H9 (cell line): ENCODE measurements at regions not wholly inside any gene's neighbourhood (a gene's known extent, or its start where the extent isn't known, plus 50 kb on each side); places are given as distances from the start of the nearest gene placed in this dataset.

Experiments used
- DNase-seq: peaks from one replicate; pipeline ENCODE4 v3.0.0-alpha.2; 2017
- H2AFZ ChIP-seq: one replicate; pipeline ENCODE4 v1.6.1; 2013; ENCODE audit warnings: mild to moderate bottlenecking, low read length, control low read depth, moderate library complexity
- H2AK5ac ChIP-seq: 2 replicates; pipeline ENCODE4 v1.6.1; 2013; ENCODE audit warnings: low read length, control low read depth, mixed read lengths; ENCODE audit not compliant: insufficient read length
- H2BK120ac ChIP-seq: one replicate; pipeline ENCODE4 v1.6.1; 2013; ENCODE audit warnings: low read depth, mild to moderate bottlenecking, low read length, control low read depth, inconsistent platforms; ENCODE audit not compliant: poor library complexity, severe bottlenecking
- H2BK12ac ChIP-seq: 2 replicates; pipeline ENCODE4 v1.6.1; 2013; ENCODE audit warnings: low read length, control low read depth, mixed read lengths, low read depth; ENCODE audit not compliant: insufficient read length
- H2BK15ac ChIP-seq: 2 replicates; pipeline ENCODE4 v1.6.1; 2013; ENCODE audit warnings: low read depth, low read length, control low read depth
- H2BK20ac ChIP-seq: one replicate; pipeline ENCODE4 v1.6.1; 2013; ENCODE audit warnings: low read depth, mild to moderate bottlenecking, low read length, control low read depth, inconsistent platforms; ENCODE audit not compliant: poor library complexity, severe bottlenecking
- H2BK5ac ChIP-seq: 2 replicates; pipeline ENCODE4 v1.6.1; 2013; ENCODE audit warnings: low read length, control low read depth, mixed read lengths; ENCODE audit not compliant: insufficient read length
- H3K14ac ChIP-seq: 2 replicates; pipeline ENCODE4 v1.6.1; 2013; ENCODE audit warnings: low read length, control low read depth; ENCODE audit not compliant: insufficient read depth
- H3K18ac ChIP-seq: 2 replicates; pipeline ENCODE4 v1.6.1; 2013; ENCODE audit warnings: low read depth, mild to moderate bottlenecking, mixed read lengths, low read length, control low read depth; ENCODE audit not compliant: insufficient read length
- H3K23ac ChIP-seq: 2 replicates; pipeline ENCODE4 v1.6.1; 2013; ENCODE audit warnings: low read length, control low read depth, mixed read lengths, low read depth; ENCODE audit not compliant: insufficient read length
- H3K23me2 ChIP-seq: 2 replicates; pipeline ENCODE4 v1.6.1; 2013; ENCODE audit warnings: low read depth, mild to moderate bottlenecking, mixed read lengths, low read length, control low read depth; ENCODE audit not compliant: insufficient read length, poor library complexity, severe bottlenecking
- H3K27ac ChIP-seq: 2 replicates; pipeline ENCODE4 v1.5.1; 2013; ENCODE audit warnings: low read length, control low read depth, mixed read lengths, low read depth; ENCODE audit not compliant: insufficient read length
- H3K27me3 ChIP-seq: 2 replicates; pipeline ENCODE4 v1.6.1; 2013; ENCODE audit warnings: low read length, control low read depth, inconsistent platforms; ENCODE audit not compliant: insufficient read depth
- H3K4ac ChIP-seq: 2 replicates; pipeline ENCODE4 v1.6.1; 2013; ENCODE audit warnings: low read depth, mild to moderate bottlenecking, control low read depth, inconsistent platforms, low read length, moderate library complexity
- H3K4me1 ChIP-seq: 2 replicates; pipeline ENCODE4 v1.6.1; 2013; ENCODE audit warnings: low read length, control low read depth, inconsistent platforms; ENCODE audit not compliant: insufficient read depth
- H3K4me2 ChIP-seq: 2 replicates; pipeline ENCODE4 v1.6.1; 2013; ENCODE audit warnings: low read length, control low read depth, mixed read lengths; ENCODE audit not compliant: insufficient read length, insufficient read depth
- H3K56ac ChIP-seq: 2 replicates; pipeline ENCODE4 v1.6.1; 2013; ENCODE audit warnings: low read depth, mild to moderate bottlenecking, mixed read lengths, low read length, control low read depth; ENCODE audit not compliant: insufficient read length
- H3K79me1 ChIP-seq: 2 replicates; pipeline ENCODE4 v1.6.1; 2013; ENCODE audit warnings: low read depth, mild to moderate bottlenecking, moderate library complexity, low read length, control low read depth, inconsistent platforms; ENCODE audit not compliant: insufficient read depth, poor library complexity, severe bottlenecking
- H3K79me2 ChIP-seq: 2 replicates; pipeline ENCODE4 v1.6.1; 2013; ENCODE audit warnings: low read length, control low read depth, inconsistent platforms; ENCODE audit not compliant: insufficient read depth
- H3K9ac ChIP-seq: 2 replicates; pipeline ENCODE4 v1.6.1; 2013; ENCODE audit warnings: low read length, control low read depth, mixed read lengths; ENCODE audit not compliant: insufficient read length; ENCODE audit errors: extremely low read depth
- H3K9me3 ChIP-seq: one replicate; pipeline ENCODE4 v1.6.1; 2013; ENCODE audit warnings: low read depth, low read length, inconsistent platforms; ENCODE audit not compliant: control insufficient read depth
- H3T11ph ChIP-seq: one replicate; pipeline ENCODE4 v1.6.1; 2013; ENCODE audit warnings: mild to moderate bottlenecking, low read length, control low read depth, inconsistent platforms
- H4K20me1 ChIP-seq: one replicate; pipeline ENCODE4 v1.6.1; 2013; ENCODE audit not compliant: control insufficient read depth, insufficient read length, insufficient read depth
- H4K5ac ChIP-seq: 2 replicates; pipeline ENCODE4 v1.6.1; 2013; ENCODE audit warnings: low read depth, mild to moderate bottlenecking, mixed read lengths, low read length, control low read depth; ENCODE audit not compliant: insufficient read length
- H4K8ac ChIP-seq: replicated peaks from 2 replicates; pipeline ENCODE4 v1.6.1; 2013; ENCODE audit warnings: low read length, control low read depth, mixed read lengths, low read depth; ENCODE audit not compliant: insufficient read length
- H4K91ac ChIP-seq: 2 replicates; pipeline ENCODE4 v1.6.1; 2013; ENCODE audit warnings: low read depth, mild to moderate bottlenecking, moderate library complexity, mixed read lengths, low read length, control low read depth; ENCODE audit not compliant: insufficient read length
- H3K27ac Mint-ChIP-seq, 3 experiments: 2 replicates in 2 of 3; 3 replicates in 1 of 3; pipeline ENCODE4 v1.8.0; 2020 to 2021; ENCODE audit warnings: mixed read lengths in 3 of 3, mild to moderate bottlenecking in 1 of 3, moderate library complexity in 1 of 3
- H3K27me3 Mint-ChIP-seq: 2 replicates; pipeline ENCODE4 v1.8.0; 2021; ENCODE audit warnings: low read depth, mild to moderate bottlenecking, moderate library complexity, mixed read lengths
- H3K36me3 Mint-ChIP-seq, 3 experiments: 2 replicates in 2 of 3; 3 replicates in 1 of 3; pipeline ENCODE4 v1.8.0; 2020 to 2021; ENCODE audit warnings: low read depth in 3 of 3, mixed read lengths in 3 of 3; ENCODE audit not compliant: insufficient read depth in 1 of 3
- H3K4me1 Mint-ChIP-seq, 2 experiments: 2 replicates each; pipeline ENCODE4 v1.8.0; 2020; ENCODE audit warnings: mixed read lengths in 2 of 2
- H3K4me3 Mint-ChIP-seq, 2 experiments: 2 replicates in 1 of 2; 3 replicates in 1 of 2; pipeline ENCODE4 v1.8.0; 2020 to 2021; ENCODE audit warnings: mild to moderate bottlenecking in 2 of 2, mixed read lengths in 2 of 2, moderate library complexity in 1 of 2
- H3K9me3 Mint-ChIP-seq, 2 experiments: 2 replicates in 1 of 2; 3 replicates in 1 of 2; pipeline ENCODE4 v1.8.0; 2020; ENCODE audit warnings: mild to moderate bottlenecking in 2 of 2, mixed read lengths in 2 of 2, moderate library complexity in 1 of 2
- CTCF ChIP-seq: fragments of 200-600 bp; sonication (generic); conservative IDR thresholded peaks from 3 replicates; pipeline ENCODE4 v1.8.0; 2021; ENCODE audit warnings: antibody characterized with exemption, mild to moderate bottlenecking
- WGBS: extraction: QIAGEN DNeasy Blood & Tissue Kit; methylation state at CpG from one replicate; pipeline ENCODE4 v1.1.7; 2013; ENCODE audit warnings: missing lambda C conversion rate, low lambda C conversion rate, mixed read lengths; ENCODE audit not compliant: insufficient read length; ENCODE audit errors: extremely low coverage; 5-methylcytosine and 5-hydroxymethylcytosine counted together

DNA sequence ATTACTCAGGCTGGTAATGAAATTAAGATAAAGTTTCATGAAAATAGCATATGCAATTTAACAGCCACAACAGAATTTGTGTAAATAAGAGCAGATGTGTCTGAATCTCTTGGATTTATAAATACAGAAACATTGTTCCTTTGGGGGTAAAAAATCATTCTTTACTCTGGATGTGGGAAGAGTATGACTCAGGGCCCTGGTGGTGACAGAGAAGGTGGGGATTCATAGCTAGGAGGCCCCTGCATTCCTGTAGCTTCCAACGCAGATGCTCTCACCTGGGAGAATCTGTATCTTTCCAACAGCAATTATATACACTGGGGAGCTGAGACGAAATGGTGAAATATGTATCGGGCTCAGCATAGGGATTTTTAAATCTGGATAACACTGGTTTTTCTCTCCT lies 167.6 kb upstream of the CADPS start:
- no peak overlapping the region for H3K9ac ChIP-seq
- no peak overlapping the region for H3T11ph ChIP-seq
- H2BK12ac ChIP-seq = no peak overlapping the region
- no peak for TF ChIP-seq CTCF
- Mint-ChIP-seq H3K4me3 (no peak overlapping the region), H3K27me3 (no peaks in the 10 kb centered on the region), H3K9me3 (peaks cover 2 to 3% of the 10 kb centered on the region in 2 experiments; a peak in 1 of 5 replicates), H3K27ac (no peak overlapping the region), H3K36me3 (peaks cover 5 to 11% (median 11%) of the 10 kb centered on the region in 3 experiments; a peak in 5 of 7 replicates), H3K4me1 (peaks cover 11 to 15% of the 10 kb centered on the region in 2 experiments)
- no peaks in the 10 kb centered on the region for H3K79me1 ChIP-seq
- no peak overlapping the region for H4K8ac ChIP-seq
- no peaks in the 10 kb centered on the region for H4K20me1 ChIP-seq
- no peak overlapping the region for H2BK5ac ChIP-seq
- H3K56ac ChIP-seq = no peak overlapping the region
- WGBS = no CpG with 5 or more reads among the region's 3 CpGs
- no peak overlapping the region for H2BK20ac ChIP-seq
- H2BK15ac ChIP-seq = no peak overlapping the region
- no peak for DNase-seq
- H3K4ac ChIP-seq = no peak overlapping the region
- H3K18ac ChIP-seq = no peak overlapping the region
- H2AK5ac ChIP-seq = no peak overlapping the region
- H3K79me2 ChIP-seq = no peaks in the 10 kb centered on the region
- H3K14ac ChIP-seq = no peak overlapping the region
- no peaks in the 10 kb centered on the region for H3K9me3 ChIP-seq
- H3K27me3 ChIP-seq = no peaks in the 10 kb centered on the region
- H4K91ac ChIP-seq = no peak overlapping the region
- no peak overlapping the region for H3K23ac ChIP-seq
- no peak overlapping the region for H4K5ac ChIP-seq
- H3K23me2 ChIP-seq = no peaks in the 10 kb centered on the region
- H3K27ac ChIP-seq = no peak overlapping the region
- no peak overlapping the region for H3K4me2 ChIP-seq
- H2AFZ ChIP-seq = no peak overlapping the region
- H3K4me1 ChIP-seq = 0 out of 2 replicates have a peak, but pooled peaks cover 1% of the 10 kb centered on the region
- H2BK120ac ChIP-seq = no peak overlapping the region
